GM12878 (cell line): ENCODE measurements at regions not wholly inside any gene's neighbourhood (a gene's known extent, or its start where the extent isn't known, plus 50 kb on each side); places are given as distances from the start of the nearest gene placed in this dataset.

Experiments used
- ATAC-seq: fragments of 200-7000 bp; cut with Tn5 transposase; 3 replicates; pipeline ENCODE4 v1.9.1; 2020; ENCODE audit warnings: mild to moderate bottlenecking, moderate library complexity
- BruUV-seq: library from RNA; stranded (reverse); fragments of 400-500 nt; replicated peaks from 2 replicates; lab custom pipeline; 2021; lab: Mats Ljungman, UMichigan
- CTCF ChIA-PET: fragments of 300-600 bp; sonication (Branson Sonifier 250); formaldehyde crosslinking; extraction: SDS; loops from one replicate; lab custom pipeline; 2021; ENCODE audit warnings: inconsistent platforms; lab: Yijun Ruan, JAX
- POLR2A ChIA-PET: fragments of 350-600 bp; formaldehyde crosslinking; extraction: SDS; loops from one replicate; lab custom pipeline; 2021; ENCODE audit warnings: inconsistent platforms; lab: Charles Lee
- RAD21 ChIA-PET: fragments of 300-600 bp; sonication (Branson Sonifier 250); formaldehyde crosslinking; loops from one replicate; lab custom pipeline; 2023; ENCODE audit warnings: antibody characterized with exemption; ENCODE audit not compliant: unreplicated experiment; lab: Charles Lee
- SMC1A ChIA-PET: fragments of 300-600 bp; sonication (Branson Sonifier 250); formaldehyde crosslinking; loops from one replicate; lab custom pipeline; 2023; ENCODE audit not compliant: unreplicated experiment, uncharacterized antibody; lab: Charles Lee
- DNase-seq: peaks from one replicate; pipeline ENCODE4 v3.0.0-alpha.2; 2011; ENCODE audit warnings: low read depth, low spot score
- FAIRE-seq: peaks from 3 replicates; lab custom pipeline; 2011; peaks lifted over from hg19 to GRCh38; lab: Jason Lieb, UNC
- H2AFZ ChIP-seq: 2 replicates; pipeline ENCODE4 v1.6.0; 2011; ENCODE audit warnings: low read depth, low read length, control low read depth; ENCODE audit not compliant: control insufficient read depth
- H3K27ac ChIP-seq: 2 replicates; pipeline ENCODE4 v1.5.1; 2011; ENCODE audit warnings: control low read depth; ENCODE audit not compliant: control insufficient read depth, insufficient read depth
- H3K27me3 ChIP-seq, 2 experiments: replicated peaks in 1 of 2; 2 replicates each; pipeline versions ENCODE4 v1.6.0 to v1.6.1; 2011; ENCODE audit warnings: low read length in 1 of 2; ENCODE audit not compliant: control insufficient read depth in 2 of 2, insufficient read depth in 2 of 2
- H3K36me3 ChIP-seq, 2 experiments: 2 replicates each; pipeline ENCODE4 v1.5.1; 2011; ENCODE audit warnings: low read length in 1 of 2; ENCODE audit not compliant: control insufficient read depth in 2 of 2, insufficient read depth in 2 of 2
- H3K4me1 ChIP-seq: 2 replicates; pipeline ENCODE4 v1.6.1; 2011; ENCODE audit warnings: mild to moderate bottlenecking, low read length, moderate library complexity, mixed read lengths; ENCODE audit not compliant: control insufficient read depth, insufficient read depth
- H3K4me2 ChIP-seq: 2 replicates; pipeline ENCODE4 v1.6.0; 2011; ENCODE audit warnings: control low read depth; ENCODE audit not compliant: control insufficient read depth, insufficient read depth
- H3K4me3 ChIP-seq: fragments of 200-600 bp; sonication (generic); 2 replicates; pipeline ENCODE4 v1.5.1; 2016
- H3K79me2 ChIP-seq: 2 replicates; pipeline ENCODE4 v1.6.0; 2011; ENCODE audit warnings: low read length; ENCODE audit not compliant: control insufficient read depth, insufficient read depth
- H3K9ac ChIP-seq: 2 replicates; pipeline ENCODE4 v1.8.0; 2011; ENCODE audit warnings: low read length, control low read depth, mixed read lengths; ENCODE audit not compliant: control insufficient read depth, insufficient read depth
- H3K9me3 ChIP-seq: replicated peaks from 3 replicates; pipeline ENCODE4 v1.5.1; 2011; ENCODE audit warnings: mild to moderate bottlenecking, low read length; ENCODE audit not compliant: control insufficient read depth, insufficient read depth
- H4K20me1 ChIP-seq: 2 replicates; pipeline ENCODE4 v1.6.0; 2011; ENCODE audit not compliant: control insufficient read depth, insufficient read depth
- ASH2L ChIP-seq: fragments of 300-600, 200-600 bp; sonication (generic); IDR thresholded peaks from 2 replicates; pipeline ENCODE4 v1.6.1; 2017; ENCODE audit warnings: low read depth, mild to moderate bottlenecking, borderline replicate concordance
- BHLHE40 ChIP-seq, 2 experiments: fragments of 450-650 bp in 1 of 2; IDR thresholded peaks; 2 replicates each; pipeline ENCODE4 v1.6.1; 2011 to 2017; ENCODE audit warnings: low read depth in 2 of 2, borderline replicate concordance in 1 of 2, improper control_type of control experiment in 1 of 2, low read length in 1 of 2, mild to moderate bottlenecking in 1 of 2
- CEBPB ChIP-seq, 2 experiments: fragments of 150-350 bp in 1 of 2; IDR thresholded peaks; 2 replicates each; pipeline ENCODE4 v1.6.1; 2012 to 2014; ENCODE audit warnings: low read depth in 2 of 2, low read length in 2 of 2, borderline replicate concordance in 1 of 2, inconsistent platforms in 1 of 2
- CHD4 ChIP-seq: fragments of 200-600 bp; sonication (generic); IDR thresholded peaks from 2 replicates; pipeline ENCODE4 v1.6.1; 2016; ENCODE audit warnings: mild to moderate bottlenecking
- CREM ChIP-seq: IDR thresholded peaks from 2 replicates; pipeline ENCODE4 v1.6.1; 2014; ENCODE audit warnings: antibody characterized with exemption, low read depth
- FOXM1 ChIP-seq: IDR thresholded peaks from 2 replicates; pipeline ENCODE4 v1.6.1; 2012; ENCODE audit warnings: low read depth, mild to moderate bottlenecking, inconsistent platforms, low read length, moderate library complexity
- HDAC6 ChIP-seq: fragments of 200-600 bp; sonication (generic); IDR thresholded peaks from one replicate; pipeline ENCODE4 v1.8.0; 2017; ENCODE audit warnings: antibody characterized with exemption; ENCODE audit not compliant: unreplicated experiment
- KLF5 ChIP-seq: fragments of 450-650 bp; IDR thresholded peaks from 2 replicates; pipeline ENCODE4 v1.6.1; 2014; ENCODE audit warnings: mild to moderate bottlenecking; ENCODE audit not compliant: partially characterized antibody
- MAX ChIP-seq: IDR thresholded peaks from 2 replicates; pipeline ENCODE4 v1.6.1; 2012; ENCODE audit warnings: low read depth, low read length, improper control_type of control experiment
- PBX3 ChIP-seq: IDR thresholded peaks from 2 replicates; pipeline ENCODE4 v1.6.1; 2011; ENCODE audit warnings: mild to moderate bottlenecking, low read depth, low read length, moderate library complexity; ENCODE audit not compliant: insufficient replicate concordance
- PRDM15 ChIP-seq: fragments of 450-650 bp; formaldehyde crosslinking; IDR thresholded peaks from 2 replicates; pipeline ENCODE4 v1.4.0; 2020; ENCODE audit warnings: mild to moderate bottlenecking, moderate library complexity
- RFX5 ChIP-seq: IDR thresholded peaks from 2 replicates; pipeline ENCODE4 v1.6.1; 2011; ENCODE audit warnings: low read depth, low read length, improper control_type of control experiment
- SMARCA5 ChIP-seq: fragments of 450-650 bp; IDR thresholded peaks from 2 replicates; pipeline ENCODE4 v1.6.1; 2017; ENCODE audit warnings: mild to moderate bottlenecking
- SPI1 ChIP-seq: IDR thresholded peaks from 2 replicates; pipeline ENCODE4 v1.6.1; 2011; ENCODE audit warnings: low read depth, mild to moderate bottlenecking, low read length, moderate library complexity, borderline replicate concordance; ENCODE audit not compliant: insufficient read depth
- SREBF2 ChIP-seq: IDR thresholded peaks from 2 replicates; pipeline ENCODE4 v1.6.1; 2012; ENCODE audit warnings: mild to moderate bottlenecking, low read length
- SUPT20H ChIP-seq: IDR thresholded peaks from 2 replicates; pipeline ENCODE4 v1.6.1; 2011; ENCODE audit warnings: low read depth, mild to moderate bottlenecking, low read length, moderate library complexity, borderline replicate concordance; ENCODE audit not compliant: control insufficient read depth
- SUZ12 ChIP-seq: fragments of 200-600 bp; sonication (generic); IDR thresholded peaks from one replicate; pipeline ENCODE4 v1.6.1; 2018; ENCODE audit warnings: antibody characterized with exemption, mild to moderate bottlenecking; ENCODE audit not compliant: unreplicated experiment
- TCF3 ChIP-seq: IDR thresholded peaks from 2 replicates; pipeline ENCODE4 v1.6.1; 2012; ENCODE audit warnings: low read depth, mild to moderate bottlenecking, low read length, borderline replicate concordance; ENCODE audit not compliant: insufficient read depth
- YBX1 ChIP-seq: fragments of 450-650 bp; IDR thresholded peaks from 2 replicates; pipeline ENCODE4 v1.6.1; 2016; ENCODE audit warnings: antibody characterized with exemption
- WGBS: methylation state at CpG from one replicate; pipeline ENCODE4 v1.1.6; 2016; ENCODE audit warnings: low lambda C conversion rate; ENCODE audit not compliant: insufficient replicate concordance, insufficient coverage; ENCODE audit errors: missing lambda C conversion rate; 5-methylcytosine and 5-hydroxymethylcytosine counted together
- in situ Hi-C: fragments of 300-500 bp; cut with MboI; formaldehyde crosslinking; loops from 9 replicates; pipeline ENCODE4 v1.14.3; 2018; ENCODE audit warnings: mixed read lengths
- intact Hi-C: fragments of 100-400 bp; cut with micrococcal nuclease; formaldehyde crosslinking; loops from one replicate; pipeline ENCODE4 v1.14.2; 2022; ENCODE audit not compliant: unreplicated experiment

DNA sequence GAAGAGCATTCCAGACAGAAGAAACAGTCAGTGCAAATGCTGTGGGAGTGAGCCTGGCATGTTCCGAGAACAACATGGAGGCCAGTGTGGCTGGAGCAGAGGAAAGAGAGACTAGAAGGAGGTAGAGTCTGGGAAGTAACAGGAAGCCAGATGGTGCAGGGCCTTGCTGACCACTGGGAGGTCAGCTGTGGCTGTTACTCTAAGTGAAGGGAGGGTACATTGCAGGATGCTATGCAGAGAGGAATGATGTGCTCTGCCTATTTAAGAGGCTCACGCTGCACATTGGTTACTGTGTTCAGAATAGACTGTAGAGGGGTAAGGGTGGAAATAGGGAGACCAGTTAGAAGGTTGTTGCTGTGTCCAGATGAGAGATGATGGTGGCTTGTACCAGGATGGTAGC, 88.6 kb upstream of the CACNA1E start:
- RAD21 ChIA-PET: no interaction called here
- H2AFZ ChIP-seq: no peak overlapping the region
- TF ChIP-seq CREM: no peak
- TF ChIP-seq PRDM15 (CRISPR knock-in tag): no peak
- no peak for TF ChIP-seq SMARCA5
- TF ChIP-seq SREBF2: no peak
- no peak for TF ChIP-seq SUZ12
- TF ChIP-seq SUPT20H: no peak
- no peak for TF ChIP-seq YBX1
- no peak for TF ChIP-seq FOXM1
- no peak for TF ChIP-seq CHD4
- TF ChIP-seq KLF5: no peak
- no peak for TF ChIP-seq CEBPB (IDR thresholded peaks at IDR 0.05; ENCODE audit: borderline replicate concordance in 1 of 2, low read depth in 2 of 2, low read length in 2 of 2)
- no peak for TF ChIP-seq ASH2L
- TF ChIP-seq RFX5: no peak
- no peak for TF ChIP-seq TCF3
- TF ChIP-seq BHLHE40 (IDR thresholded peaks at IDR 0.05; ENCODE audit: borderline replicate concordance in 1 of 2, low read depth in 2 of 2, low read length in 1 of 2): no peak
- TF ChIP-seq MAX: no peak
- TF ChIP-seq SPI1: no peak
- TF ChIP-seq PBX3: no peak
- no peak for TF ChIP-seq HDAC6
- TF ChIP-seq, all 136 proteins: peak for 0
- ChIA-PET POLR2A (no interaction called here), CTCF (interaction anchor here (0.8 to 0.9 kb wide), 2 partner anchors 25 to 30 kb away, joined by 3 read pairs; no protein-coding TSS in a partner anchor), SMC1A (interaction anchor here (1.5 kb wide), 1 partner anchor 12 kb away, joined by 4 read pairs; no protein-coding TSS in a partner anchor)
- Histone ChIP-seq H4K20me1 (no peaks in the 10 kb centered on the region), H3K36me3 (no peaks in the 10 kb centered on the region), H3K4me2 (no peak overlapping the region), H3K4me1 (peaks cover 11% of the 10 kb centered on the region), H3K27ac (no peak overlapping the region), H3K79me2 (no peaks in the 10 kb centered on the region), H3K9ac (no peak overlapping the region), H3K4me3 (no peak overlapping the region), H3K9me3 (no peaks in the 10 kb centered on the region), H3K27me3 (no peaks in the 10 kb centered on the region; a peak in 1 of 4 replicates)
- WGBS: 55% methylated on average over 2 of the region's 2 CpGs
- no peak for ATAC-seq
- no peak for DNase-seq
- intact Hi-C loops (no loop called here), in situ Hi-C loops (no loop called here)
- FAIRE-seq: no peak
- no TSS peak for BruUV-seq
